NCI-H1092 treated with DMSO at 0.1 percent for 48 hours (cell line): ENCODE measurements at regions not wholly inside any gene's neighbourhood (a gene's known extent, or its start where the extent isn't known, plus 50 kb on each side); places are given as distances from the start of the nearest gene placed in this dataset.

Experiments used
- DNase-seq: peaks from one replicate; lab custom pipeline; 2025; lab: John Stamatoyannopoulos, UW

- DNase-seq = no peak
Measured at GRCh38 chr2:21438949-21439348, 315.2 kb downstream of the TDRD15 start.

DNA sequence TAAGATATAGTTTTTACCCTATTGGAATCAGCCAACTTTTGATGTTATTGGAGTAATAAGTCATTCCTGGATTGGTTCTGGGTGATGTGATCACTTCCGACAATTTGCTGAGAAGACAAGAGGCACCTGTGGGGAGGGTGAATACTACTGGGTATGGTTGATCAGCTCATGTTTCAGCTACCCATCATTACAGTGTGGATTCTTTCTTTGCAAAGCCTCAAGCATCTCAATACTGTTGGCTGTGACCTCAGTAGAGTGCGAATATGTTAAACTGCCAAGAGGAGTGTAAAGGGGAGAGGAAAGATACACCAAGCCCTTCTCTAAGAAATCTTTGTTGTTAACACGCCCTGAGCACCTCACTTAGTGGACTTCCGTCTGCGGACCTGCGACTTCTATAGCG is 317.7 kb downstream of the TDRD15 start:
- DNase-seq = no peak

GRCh38 chr2:21443494-21444105 is 319.8 kb downstream of the TDRD15 start:
- DNase-seq = no peak

GRCh38 chr2:21449881-21450280 is 326.1 kb downstream of the TDRD15 start:
- DNase-seq = no peak

DNA sequence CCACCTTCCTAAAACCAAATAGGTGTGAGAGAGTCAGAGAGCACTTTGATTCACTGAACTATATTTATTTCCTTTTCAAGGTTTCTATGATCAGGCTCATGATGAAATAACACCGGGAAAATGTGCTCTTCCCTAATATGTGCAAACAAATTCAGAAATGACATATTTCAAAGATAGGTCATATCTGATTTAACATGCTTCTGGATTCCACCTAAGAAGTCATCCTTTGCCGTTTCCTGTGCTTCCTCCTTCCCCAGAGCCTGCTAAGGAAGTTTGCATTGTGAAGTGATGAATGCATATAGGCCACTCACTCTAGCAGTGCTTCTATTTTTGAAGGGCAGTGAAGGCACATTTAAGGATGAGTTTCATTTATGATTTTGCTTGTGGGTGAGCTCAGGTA is 327.6 kb downstream of the TDRD15 start:
- DNase-seq = no peak

- no peak for DNase-seq
Measured at GRCh38 chr2:21452263-21452662, 328.5 kb downstream of the TDRD15 start.

DNA sequence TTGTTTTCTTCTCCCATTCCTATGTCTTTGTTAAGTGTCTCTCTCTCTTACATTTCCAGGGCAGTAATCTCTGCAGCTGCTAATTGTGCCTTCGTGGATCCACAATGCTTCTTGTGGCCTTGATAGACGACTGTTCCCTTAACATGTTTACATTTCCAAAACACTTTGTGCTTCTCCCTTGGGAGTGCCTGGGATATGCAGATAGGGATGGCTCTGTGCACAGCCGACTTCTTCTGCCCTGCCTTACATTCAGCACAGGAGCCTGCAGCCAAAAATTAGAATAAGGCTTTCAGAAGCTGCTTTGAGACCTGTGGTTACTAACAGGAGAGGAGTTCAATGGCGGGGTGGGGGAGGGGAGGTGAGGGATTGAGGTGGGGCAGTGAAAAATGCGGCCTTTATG is 328.9 kb downstream of the TDRD15 start:
- no peak for DNase-seq

- DNase-seq = no peak
Measured at GRCh38 chr2:21453723-21454450, 330.1 kb downstream of the TDRD15 start.

- no peak for DNase-seq
Measured at GRCh38 chr2:21454839-21455238, 331.1 kb downstream of the TDRD15 start.

DNA sequence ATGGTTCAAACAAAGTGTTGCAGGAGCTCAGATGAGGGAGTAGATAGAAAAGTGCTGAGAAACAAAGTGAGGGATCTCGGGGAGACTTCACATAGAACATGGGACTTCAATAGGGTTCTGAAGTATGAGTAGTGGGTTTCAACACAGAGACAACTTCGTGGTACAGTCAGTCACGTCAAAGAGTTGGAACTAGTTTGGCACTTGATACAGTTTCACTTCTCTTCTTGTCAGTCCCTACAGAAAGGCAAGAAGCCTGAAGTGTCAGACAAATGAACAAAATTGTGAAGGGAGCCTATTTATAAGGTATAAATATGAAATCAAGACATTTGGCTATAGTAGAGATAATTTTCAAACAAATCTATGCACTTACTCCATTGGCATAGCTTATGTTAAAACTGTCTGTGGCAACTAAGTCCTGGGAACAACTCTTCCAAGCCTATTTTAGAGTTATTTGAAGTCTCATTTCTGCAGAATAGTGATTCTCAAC is 338.0 kb downstream of the TDRD15 start:
- no peak for DNase-seq

DNA sequence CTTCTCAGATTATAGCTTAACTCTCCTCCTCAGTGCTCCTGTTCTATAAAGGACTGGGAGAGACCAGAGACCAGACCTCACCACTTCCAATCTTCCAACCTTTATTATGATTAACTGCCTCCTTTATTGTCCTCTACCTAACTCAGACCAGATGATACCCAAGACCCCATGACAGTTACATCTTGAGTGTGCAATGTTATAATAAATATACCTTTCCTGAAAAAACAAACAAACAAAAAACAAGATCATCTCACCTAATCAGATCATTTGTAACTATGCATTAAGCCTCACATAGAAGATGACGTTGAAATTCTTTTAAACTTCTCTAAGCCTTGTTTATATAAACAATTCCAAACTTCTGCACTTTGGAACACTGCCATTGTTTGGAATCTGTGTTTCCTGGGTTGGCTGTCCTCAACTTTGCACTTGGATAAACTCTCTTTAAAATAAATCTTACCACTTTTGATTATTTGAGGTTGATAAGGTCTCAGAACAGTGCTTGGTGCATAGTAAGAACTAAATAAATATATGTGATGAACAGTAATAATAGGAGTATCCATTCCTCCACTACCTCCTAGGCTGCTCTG is 342.7 kb downstream of the TDRD15 start:
- no peak for DNase-seq

DNA sequence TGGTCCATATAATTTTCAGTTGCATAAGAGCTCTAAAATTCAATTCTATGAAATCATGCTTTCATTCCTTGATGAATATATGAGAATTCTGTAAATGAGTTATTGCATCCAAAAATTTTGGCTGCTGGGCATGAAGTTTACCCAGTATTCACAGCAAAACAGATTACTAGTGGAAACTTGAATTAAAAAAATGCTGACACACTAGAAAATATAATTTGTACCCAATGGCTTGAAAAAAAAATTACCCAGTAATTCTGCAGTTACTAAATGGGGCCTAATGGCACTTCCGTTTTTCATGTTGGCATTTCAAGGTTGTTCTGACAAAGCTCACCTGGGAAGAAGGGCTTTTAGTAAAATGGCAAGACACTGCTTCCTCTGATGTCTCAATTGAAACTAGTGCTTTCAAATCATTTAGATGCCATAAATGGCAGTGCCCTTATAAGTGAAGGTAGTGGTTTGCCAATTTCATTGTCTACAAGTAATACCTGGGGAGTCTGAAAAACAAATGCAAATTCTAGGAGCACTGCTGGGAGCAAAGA is 343.6 kb downstream of the TDRD15 start:
- no peak for DNase-seq

DNA sequence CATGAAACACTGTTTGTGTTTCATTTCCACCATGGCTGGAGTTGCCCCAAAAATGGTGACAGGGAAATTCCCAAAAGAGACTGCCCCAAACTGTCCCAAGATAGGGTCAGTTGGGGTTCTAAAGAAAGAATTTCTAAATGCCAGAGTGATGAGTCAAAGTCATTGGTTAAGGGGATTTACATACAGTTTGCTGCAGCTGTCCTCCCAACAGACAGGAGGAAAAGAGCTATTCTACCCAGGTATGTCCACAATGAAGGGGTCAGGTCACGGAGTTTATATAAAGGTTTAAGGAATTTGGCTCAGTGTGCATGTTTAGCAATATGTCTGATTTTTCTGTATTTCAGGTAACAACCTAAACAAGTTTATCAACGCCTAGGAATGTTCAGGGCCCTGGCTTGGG is 344.1 kb downstream of the TDRD15 start:
- no peak for DNase-seq

GRCh38 chr2:21468624-21469023 is 344.9 kb downstream of the TDRD15 start:
- no peak for DNase-seq

DNA sequence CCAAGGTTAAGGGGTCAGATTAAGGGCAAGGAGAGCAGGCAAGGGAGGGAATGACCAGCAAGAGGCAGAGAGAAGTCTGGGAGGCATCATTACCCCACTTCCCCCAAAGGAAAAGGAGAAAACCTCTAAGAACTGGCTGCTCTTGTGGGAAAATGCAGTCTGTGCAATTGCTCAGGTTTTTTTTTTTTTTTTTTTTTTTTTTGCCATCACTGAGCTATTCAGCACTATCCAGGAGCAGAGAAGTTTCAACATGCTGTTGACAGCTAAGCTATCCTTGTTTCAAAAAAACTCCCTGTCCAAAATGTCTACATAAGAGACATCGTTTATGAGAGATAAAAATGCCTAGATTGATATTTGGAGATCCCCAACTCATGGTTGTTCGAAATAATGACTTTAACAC is 345.4 kb downstream of the TDRD15 start:
- DNase-seq = no peak

- DNase-seq = no peak
Measured at GRCh38 chr2:21469564-21469963, 345.8 kb downstream of the TDRD15 start.

DNA sequence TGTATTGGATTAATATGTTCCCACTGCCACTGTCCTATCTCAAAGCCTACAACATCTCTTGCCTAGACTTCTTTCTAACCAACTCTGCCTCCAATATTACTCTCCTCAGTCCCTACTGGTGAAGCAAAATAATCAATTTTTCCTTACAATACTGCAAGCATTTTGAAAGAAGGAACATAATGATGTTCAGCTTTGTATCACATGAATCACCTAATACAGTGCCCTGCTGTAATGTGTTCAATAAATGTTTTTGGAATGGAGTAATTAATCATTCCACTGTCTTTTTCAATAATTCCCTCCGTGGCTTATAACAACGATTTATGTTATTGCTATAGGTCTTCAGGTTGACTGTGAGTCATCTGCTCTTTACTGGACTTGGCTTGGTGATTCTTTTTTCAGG is 356.4 kb downstream of the TDRD15 start:
- DNase-seq = no peak

GRCh38 chr2:21484643-21485042 is 360.9 kb downstream of the TDRD15 start:
- no peak for DNase-seq

- no peak for DNase-seq
Measured at GRCh38 chr2:21486445-21486844, 362.7 kb downstream of the TDRD15 start.

DNA sequence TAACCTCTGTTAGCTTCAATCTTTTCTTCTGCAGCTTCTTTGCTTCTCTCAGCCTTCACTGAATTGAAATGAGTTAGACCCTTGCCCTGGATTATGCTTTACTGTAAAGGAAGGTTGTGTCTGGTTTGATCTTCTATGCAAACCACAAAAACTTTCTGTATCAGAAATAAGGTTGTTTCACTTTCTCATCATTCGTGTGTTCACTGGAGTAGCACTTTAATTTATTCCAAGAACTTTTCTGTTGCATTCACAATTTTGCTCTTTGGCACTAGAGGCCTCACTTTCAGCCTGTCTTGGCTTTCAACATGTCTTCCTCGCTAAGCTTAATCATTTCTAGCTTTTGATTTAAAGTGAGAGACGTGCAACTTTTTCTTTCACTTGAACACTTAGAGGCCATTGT is 365.3 kb downstream of the TDRD15 start:
- DNase-seq = no peak

GRCh38 chr2:21498016-21498415 is 374.2 kb downstream of the TDRD15 start:
- DNase-seq = no peak

GRCh38 chr2:21500401-21500945 is 376.7 kb downstream of the TDRD15 start:
- DNase-seq = no peak
